ENCODE measurements at regions not wholly inside any gene's neighbourhood (a gene's known extent, or its start where the extent isn't known, plus 50 kb on each side); places are given as distances from the start of the nearest gene placed in this dataset.

- DNase-seq (ENCODE audit: low spot score) = no peak
- in situ Hi-C loops (cut with MboI; ENCODE audit: low sequenced_read_pairs, unreplicated experiment) = no loop called here
- TF ChIP-seq CTCF (IDR thresholded peaks at IDR 0.05; ENCODE audit: borderline replicate concordance, control extremely low read depth, extremely low read depth, insufficient read depth, missing control alignments) = no peak
Observed at GRCh38 chr12:19608039-19608438, 168.7 kb downstream of the AEBP2 start.

- no peak for DNase-seq (ENCODE audit: low spot score)
- in situ Hi-C loops (cut with MboI; ENCODE audit: low sequenced_read_pairs, unreplicated experiment) = no loop called here
- TF ChIP-seq CTCF (IDR thresholded peaks at IDR 0.05; ENCODE audit: borderline replicate concordance, control extremely low read depth, extremely low read depth, insufficient read depth, missing control alignments) = no peak
Observed at GRCh38 chr12:19613051-19613535, 173.8 kb downstream of the AEBP2 start.

GRCh38 chr12:19614601-19615383 lies 175.5 kb downstream of the AEBP2 start:
- TF ChIP-seq CTCF (IDR thresholded peaks at IDR 0.05; ENCODE audit: borderline replicate concordance, control extremely low read depth, extremely low read depth, insufficient read depth, missing control alignments) = no peak
- DNase-seq (ENCODE audit: low spot score) = no peak
- in situ Hi-C loops (cut with MboI; ENCODE audit: low sequenced_read_pairs, unreplicated experiment) = no loop called here

GRCh38 chr12:19615384-19615725 lies 176.1 kb downstream of the AEBP2 start:
- no peak for DNase-seq (ENCODE audit: low spot score)
- in situ Hi-C loops (cut with MboI; ENCODE audit: low sequenced_read_pairs, unreplicated experiment) = no loop called here
- TF ChIP-seq CTCF (IDR thresholded peaks at IDR 0.05; ENCODE audit: borderline replicate concordance, control extremely low read depth, extremely low read depth, insufficient read depth, missing control alignments) = no peak

DNA sequence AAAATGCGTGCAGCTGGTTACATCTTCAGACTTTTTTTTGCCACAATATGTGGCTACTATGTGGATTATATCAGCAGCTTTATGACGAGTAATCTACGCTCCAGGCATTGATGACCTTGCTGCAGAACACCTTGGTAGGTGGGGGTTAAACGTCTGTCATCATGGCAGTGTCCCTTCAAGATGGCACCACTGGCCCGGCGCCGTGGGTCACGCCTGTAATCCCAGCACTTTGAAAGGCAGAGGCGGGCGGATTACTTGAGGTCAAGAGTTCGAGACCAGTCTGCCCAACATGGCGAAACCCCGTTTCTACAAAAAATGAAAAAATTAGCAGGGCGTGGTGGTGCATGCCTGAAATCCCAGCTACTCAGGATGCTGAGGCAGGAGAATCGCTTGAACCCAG lies 177.5 kb downstream of the AEBP2 start:
- in situ Hi-C loops (cut with MboI; ENCODE audit: low sequenced_read_pairs, unreplicated experiment) = no loop called here
- no peak for TF ChIP-seq CTCF (IDR thresholded peaks at IDR 0.05; ENCODE audit: borderline replicate concordance, control extremely low read depth, extremely low read depth, insufficient read depth, missing control alignments)
- DNase-seq (ENCODE audit: low spot score) = no peak

DNA sequence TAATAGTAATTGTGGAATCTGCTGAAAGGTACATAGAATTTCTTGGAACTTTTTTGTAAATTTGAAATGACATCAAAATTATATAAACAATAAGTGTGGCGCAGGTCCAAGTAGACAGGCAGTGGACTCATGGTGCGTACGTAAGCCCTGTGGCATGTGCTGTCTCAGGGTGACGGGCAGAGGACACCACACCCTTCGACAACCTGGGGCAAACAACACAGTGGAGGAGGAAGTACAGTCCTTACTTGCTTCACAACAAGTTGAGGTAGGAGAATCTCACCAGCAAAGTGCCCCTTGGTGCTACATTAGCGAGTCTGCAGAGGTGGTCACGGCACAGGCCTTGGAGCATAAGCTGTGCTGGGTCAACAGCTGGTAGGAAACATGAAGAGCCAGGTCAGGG lies 180.9 kb downstream of the AEBP2 start:
- TF ChIP-seq CTCF (IDR thresholded peaks at IDR 0.05; ENCODE audit: borderline replicate concordance, control extremely low read depth, extremely low read depth, insufficient read depth, missing control alignments) = no peak
- in situ Hi-C loops (cut with MboI; ENCODE audit: low sequenced_read_pairs, unreplicated experiment) = no loop called here
- no peak for DNase-seq (ENCODE audit: low spot score)
